GM20000 (cell line): ENCODE measurements at regions not wholly inside any gene's neighbourhood (a gene's known extent, or its start where the extent isn't known, plus 50 kb on each side); places are given as distances from the start of the nearest gene placed in this dataset.

Experiments
- DNase-seq: peaks from one replicate; pipeline ENCODE4 v3.0.0; 2012; ENCODE audit warnings: low spot score
- TF ChIP-seq, protein P1 (sequence below): IDR thresholded peaks from 2 replicates; pipeline ENCODE4 v1.5.1; 2012; ENCODE audit warnings: mild to moderate bottlenecking, control low read depth; ENCODE audit errors: extremely low read depth, missing control alignments

GRCh38 chr4:31365006-31365690 is 645.0 kb downstream of the PCDH7 start:
- TF ChIP-seq, protein P1, sequence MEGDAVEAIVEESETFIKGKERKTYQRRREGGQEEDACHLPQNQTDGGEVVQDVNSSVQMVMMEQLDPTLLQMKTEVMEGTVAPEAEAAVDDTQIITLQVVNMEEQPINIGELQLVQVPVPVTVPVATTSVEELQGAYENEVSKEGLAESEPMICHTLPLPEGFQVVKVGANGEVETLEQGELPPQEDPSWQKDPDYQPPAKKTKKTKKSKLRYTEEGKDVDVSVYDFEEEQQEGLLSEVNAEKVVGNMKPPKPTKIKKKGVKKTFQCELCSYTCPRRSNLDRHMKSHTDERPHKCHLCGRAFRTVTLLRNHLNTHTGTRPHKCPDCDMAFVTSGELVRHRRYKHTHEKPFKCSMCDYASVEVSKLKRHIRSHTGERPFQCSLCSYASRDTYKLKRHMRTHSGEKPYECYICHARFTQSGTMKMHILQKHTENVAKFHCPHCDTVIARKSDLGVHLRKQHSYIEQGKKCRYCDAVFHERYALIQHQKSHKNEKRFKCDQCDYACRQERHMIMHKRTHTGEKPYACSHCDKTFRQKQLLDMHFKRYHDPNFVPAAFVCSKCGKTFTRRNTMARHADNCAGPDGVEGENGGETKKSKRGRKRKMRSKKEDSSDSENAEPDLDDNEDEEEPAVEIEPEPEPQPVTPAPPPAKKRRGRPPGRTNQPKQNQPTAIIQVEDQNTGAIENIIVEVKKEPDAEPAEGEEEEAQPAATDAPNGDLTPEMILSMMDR: no peak
- no peak for DNase-seq

DNA sequence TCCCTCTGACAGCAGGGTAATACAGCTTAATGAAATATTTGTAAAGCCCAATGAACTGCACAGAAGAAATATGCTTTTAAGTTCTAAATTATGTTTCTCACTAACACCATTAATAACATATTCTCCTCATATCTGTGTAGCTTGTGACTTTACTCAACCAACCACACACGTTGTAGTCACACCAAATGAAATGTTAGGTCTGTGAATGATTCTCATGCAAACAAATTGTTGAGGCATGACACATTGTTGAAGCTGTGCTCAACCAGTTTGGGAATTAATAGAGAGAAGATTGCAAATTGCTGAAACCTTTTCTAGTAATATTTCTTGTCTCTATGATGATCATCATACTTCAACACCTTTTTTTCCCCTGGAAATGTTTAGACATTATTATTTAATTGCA is 645.9 kb downstream of the PCDH7 start:
- TF ChIP-seq, protein P1: no peak
- DNase-seq: no peak

GRCh38 chr4:31370866-31371465 is 650.8 kb downstream of the PCDH7 start:
- TF ChIP-seq, protein P1: peak; percentile 35
- DNase-seq: peak; percentile 44

GRCh38 chr4:31374256-31374960 is 654.2 kb downstream of the PCDH7 start:
- DNase-seq: no peak
- TF ChIP-seq, protein P1: no peak

DNA sequence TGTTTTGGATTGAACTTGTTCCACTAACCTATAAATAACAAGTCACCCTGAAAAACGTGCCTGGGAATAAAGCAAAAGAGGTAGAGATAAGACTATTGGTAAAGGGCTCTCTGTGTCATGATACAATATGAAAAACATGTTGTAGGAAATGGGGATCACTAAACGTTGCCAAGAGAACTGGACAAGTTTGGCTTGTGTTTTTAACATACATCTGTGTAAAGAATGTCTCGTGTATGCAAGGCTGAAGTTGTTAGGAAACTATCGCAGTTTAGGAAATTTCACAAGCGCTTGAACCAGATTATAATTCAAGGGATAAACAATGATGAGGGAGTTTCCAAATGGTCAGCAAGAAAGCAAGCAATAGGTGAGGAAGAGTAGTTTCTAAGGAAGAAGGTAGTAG is 655.8 kb downstream of the PCDH7 start:
- TF ChIP-seq, protein P1: no peak
- no peak for DNase-seq

DNA sequence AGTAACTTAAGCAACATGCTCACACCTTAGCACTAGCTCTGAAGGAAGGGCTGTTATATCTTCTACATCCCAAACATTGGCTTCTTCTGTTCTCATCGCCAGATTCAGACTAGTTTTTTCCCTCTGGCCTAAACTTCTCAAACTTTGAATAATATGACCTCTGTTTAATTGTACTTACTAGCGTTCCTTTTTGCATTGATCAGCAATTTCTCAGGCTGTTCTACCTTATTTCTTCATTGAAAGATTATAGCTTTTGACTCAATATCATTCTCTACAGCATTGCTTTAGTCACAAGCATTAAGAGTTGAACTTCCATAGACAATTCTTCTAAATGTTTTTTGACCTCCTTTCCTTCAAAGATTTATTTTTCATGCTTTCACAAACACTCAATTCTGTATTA is 659.2 kb downstream of the PCDH7 start:
- TF ChIP-seq, protein P1: no peak
- no peak for DNase-seq

DNA sequence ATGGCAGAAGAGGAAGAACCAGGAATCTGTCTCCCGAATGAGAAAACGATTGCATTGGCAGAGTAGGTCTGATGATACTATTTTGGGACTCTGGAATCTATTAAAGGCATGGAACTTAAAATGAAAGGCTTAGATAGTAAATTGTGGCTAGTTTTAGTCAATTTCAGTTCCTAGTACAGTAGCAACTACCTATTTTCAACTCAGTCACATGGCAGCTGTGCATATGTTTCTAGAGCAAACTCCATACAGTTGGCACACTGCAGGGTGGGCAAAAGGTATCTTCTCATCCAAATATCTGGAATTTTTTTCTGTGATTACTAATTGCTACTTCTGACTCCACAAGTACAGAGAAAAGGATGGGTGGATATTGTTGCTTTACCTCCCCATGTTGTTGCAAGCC is 663.6 kb downstream of the PCDH7 start:
- DNase-seq: no peak
- TF ChIP-seq, protein P1: no peak
